ENCODE measurements at regions not wholly inside any gene's neighbourhood (a gene's known extent, or its start where the extent isn't known, plus 50 kb on each side); places are given as distances from the start of the nearest gene placed in this dataset.

- no peak for DNase-seq (ENCODE audit: low read depth)
- no peak for TF ChIP-seq CTCF (IDR thresholded peaks at IDR 0.05; ENCODE audit: control insufficient read depth, insufficient read depth, low read depth, low read length, missing control alignments)
- H3K4me3 ChIP-seq (ENCODE audit: control insufficient read depth, low read depth, low read length) = no peak overlapping the region
Measured at GRCh38 chr3:116980099-116980498, 270.5 kb downstream of the TUSC7 start.

- DNase-seq (ENCODE audit: low read depth) = no peak
- no peak for TF ChIP-seq CTCF (IDR thresholded peaks at IDR 0.05; ENCODE audit: control insufficient read depth, insufficient read depth, low read depth, low read length, missing control alignments)
Measured at GRCh38 chr3:116981089-116981488, 271.5 kb downstream of the TUSC7 start.

GRCh38 chr3:116984301-116984700 lies 274.7 kb downstream of the TUSC7 start:
- no peak overlapping the region for H3K4me3 ChIP-seq (ENCODE audit: control insufficient read depth, low read depth, low read length)
- no peak for TF ChIP-seq CTCF (IDR thresholded peaks at IDR 0.05; ENCODE audit: control insufficient read depth, insufficient read depth, low read depth, low read length, missing control alignments)

More at GRCh38 chr3:116981089-116981488, 271.5 kb downstream of the TUSC7 start:
- no peak overlapping the region for H3K4me3 ChIP-seq (ENCODE audit: control insufficient read depth, low read depth, low read length)

GRCh38 chr3:116994351-116994879 lies 284.8 kb downstream of the TUSC7 start:
- TF ChIP-seq CTCF (IDR thresholded peaks at IDR 0.05; ENCODE audit: control insufficient read depth, insufficient read depth, low read depth, low read length, missing control alignments) = no peak
- H3K4me3 ChIP-seq (ENCODE audit: control insufficient read depth, low read depth, low read length) = no peak overlapping the region
- no peak for DNase-seq (ENCODE audit: low read depth)

More at GRCh38 chr3:116984301-116984700, 274.7 kb downstream of the TUSC7 start:
- no peak for DNase-seq (ENCODE audit: low read depth)

- DNase-seq (ENCODE audit: low read depth) = no peak
- no peak overlapping the region for H3K4me3 ChIP-seq (ENCODE audit: control insufficient read depth, low read depth, low read length)
- TF ChIP-seq CTCF (IDR thresholded peaks at IDR 0.05; ENCODE audit: control insufficient read depth, insufficient read depth, low read depth, low read length, missing control alignments) = no peak
Measured at GRCh38 chr3:117003501-117003900, 293.9 kb downstream of the TUSC7 start.

- no peak for TF ChIP-seq CTCF (IDR thresholded peaks at IDR 0.05; ENCODE audit: control insufficient read depth, insufficient read depth, low read depth, low read length, missing control alignments)
- H3K4me3 ChIP-seq (ENCODE audit: control insufficient read depth, low read depth, low read length) = no peak overlapping the region
- DNase-seq (ENCODE audit: low read depth) = no peak
Measured at GRCh38 chr3:117005274-117005673, 295.7 kb downstream of the TUSC7 start.
